Hippocampal formation (tissue), 2 donors: ENCODE measurements at regions not wholly inside any gene's neighbourhood (a gene's known extent, or its start where the extent isn't known, plus 50 kb on each side); places are given as distances from the start of the nearest gene placed in this dataset.
"Not testable (repeated sequence)": the region's sequence is repeated elsewhere in the genome, so short reads cannot be mapped to it uniquely, and the experiment has no call there.

Experiments
- DNase-seq, 2 donors: peaks; one replicate each; lab custom pipeline; 2025; lab: John Stamatoyannopoulos, UW

DNA sequence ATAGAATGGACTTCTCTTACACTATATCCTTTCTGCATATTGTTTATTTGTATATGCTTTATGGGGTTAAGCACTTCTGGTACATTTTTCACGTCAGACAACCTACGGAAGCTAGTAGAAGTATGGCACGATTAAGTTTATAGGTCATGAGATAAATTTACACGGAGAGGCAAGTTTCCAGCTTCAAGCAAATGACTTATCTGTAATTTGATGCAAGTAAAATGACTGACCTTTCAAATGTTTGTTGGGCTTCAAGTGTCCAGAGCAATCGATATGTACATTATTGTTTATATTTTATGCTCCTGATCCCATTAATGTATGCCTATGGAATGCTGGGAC is 97.5 kb upstream of the EFEMP1 start:
- DNase-seq: no peak

DNA sequence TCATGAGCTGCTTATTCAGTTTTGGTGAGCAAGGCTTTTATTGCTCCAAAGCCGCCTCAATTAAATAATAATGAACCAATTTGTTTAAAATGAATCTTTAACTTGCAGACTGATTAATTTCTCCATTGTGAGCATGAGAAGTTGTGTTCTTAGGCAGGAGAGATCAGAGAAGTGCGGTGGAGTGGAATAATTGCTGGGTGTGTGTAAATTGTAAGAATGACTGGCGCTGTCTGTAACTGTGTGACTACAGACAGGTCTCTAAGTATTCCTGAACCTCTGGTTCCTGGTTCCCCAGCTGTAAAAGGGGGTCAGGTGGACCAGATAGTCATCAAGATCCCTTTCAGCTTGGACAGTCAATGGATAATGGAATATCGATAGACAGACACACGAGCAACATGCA is 98.0 kb upstream of the EFEMP1 start:
- no peak for DNase-seq

DNA sequence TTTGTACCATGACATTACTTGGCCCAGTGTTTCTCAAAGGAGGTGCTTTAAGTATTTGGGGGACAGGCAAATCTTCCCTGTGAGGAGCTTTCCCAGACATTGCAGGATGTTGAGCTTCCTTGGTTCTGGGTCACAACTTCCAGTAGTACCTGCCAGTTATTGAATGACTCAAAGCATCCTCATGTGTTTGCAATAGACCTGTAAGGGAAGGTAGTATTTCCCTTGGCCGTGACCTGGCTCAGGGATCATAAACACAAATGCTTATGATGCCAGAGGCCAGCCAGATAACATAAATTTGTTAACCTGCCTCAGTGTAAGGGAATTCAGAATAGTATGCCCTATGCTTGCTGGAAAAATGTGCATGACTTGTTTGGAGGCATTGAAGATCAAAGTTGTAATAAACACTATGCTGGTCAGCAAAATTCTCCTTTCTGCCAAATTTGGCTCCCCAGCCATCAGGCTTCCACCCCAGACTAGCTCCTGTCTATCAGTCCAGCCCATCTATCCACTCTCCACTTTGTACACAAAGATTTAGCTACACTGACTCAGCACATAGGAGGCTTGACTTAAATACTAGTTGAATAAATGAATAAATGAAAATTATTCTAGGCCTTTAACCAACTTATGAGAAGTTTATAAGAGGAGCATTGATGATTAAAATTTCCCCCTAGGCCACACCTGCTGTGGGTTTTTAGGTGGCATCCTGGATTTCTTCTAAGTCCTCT is 102.0 kb upstream of the EFEMP1 start:
- no peak for DNase-seq

DNA sequence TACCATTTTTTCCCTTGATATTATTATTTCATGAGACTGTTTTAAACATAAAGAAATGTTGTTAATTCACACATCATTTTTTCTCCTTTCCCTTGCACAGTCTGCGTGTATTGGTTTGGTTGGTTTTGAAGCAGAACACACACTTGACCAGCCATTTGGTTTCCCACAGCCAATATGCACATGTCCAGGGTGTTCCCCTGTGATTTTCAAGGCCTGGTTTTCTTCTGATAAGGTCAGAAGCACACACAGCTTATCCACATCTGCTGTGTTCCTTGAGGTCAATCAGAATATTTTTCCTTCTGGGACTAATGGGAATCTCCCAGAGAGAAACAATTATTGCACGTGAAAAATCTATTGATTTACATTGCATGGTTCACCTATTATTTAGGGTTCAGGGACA is 103.2 kb upstream of the EFEMP1 start:
- no peak for DNase-seq

DNA sequence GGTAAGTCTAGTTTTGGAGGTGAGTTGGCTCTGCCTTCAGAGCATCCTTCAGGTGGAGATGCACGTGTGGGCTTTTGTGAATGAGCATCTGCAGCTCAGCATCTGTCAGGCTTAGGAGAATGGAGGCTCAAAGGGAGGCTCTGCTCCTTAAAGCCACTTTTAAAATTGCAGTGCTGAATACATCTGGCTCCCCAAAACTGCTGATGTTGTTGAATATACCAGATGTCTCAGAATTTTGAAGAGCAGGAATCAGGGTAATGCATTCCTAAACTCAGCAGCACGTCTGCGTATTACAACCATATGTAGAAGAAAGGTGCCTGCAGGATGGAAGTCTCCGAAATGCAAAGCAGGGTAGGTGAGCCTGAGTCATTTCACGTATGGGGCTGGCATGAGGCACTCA is 106.5 kb upstream of the EFEMP1 start:
- no peak for DNase-seq

DNA sequence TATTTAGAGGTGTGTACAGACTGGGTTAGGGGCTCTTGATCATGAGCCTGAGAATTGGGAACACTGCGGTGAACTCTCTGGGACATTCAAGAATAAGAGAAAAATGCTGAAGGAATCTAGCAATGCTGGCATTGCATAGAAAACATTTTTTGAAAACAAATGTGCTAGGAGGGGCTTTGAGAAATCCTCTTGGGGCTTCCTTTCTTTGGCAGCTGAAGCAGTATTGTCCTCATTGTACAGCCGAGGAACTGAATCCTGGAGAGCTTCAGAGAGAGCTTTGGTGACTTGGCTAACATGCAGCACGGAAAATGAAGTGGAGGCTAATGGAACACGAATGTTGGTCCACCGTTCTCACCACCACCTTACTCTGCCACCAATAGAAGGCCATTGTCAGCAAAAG is 107.3 kb upstream of the EFEMP1 start:
- DNase-seq: no peak

DNA sequence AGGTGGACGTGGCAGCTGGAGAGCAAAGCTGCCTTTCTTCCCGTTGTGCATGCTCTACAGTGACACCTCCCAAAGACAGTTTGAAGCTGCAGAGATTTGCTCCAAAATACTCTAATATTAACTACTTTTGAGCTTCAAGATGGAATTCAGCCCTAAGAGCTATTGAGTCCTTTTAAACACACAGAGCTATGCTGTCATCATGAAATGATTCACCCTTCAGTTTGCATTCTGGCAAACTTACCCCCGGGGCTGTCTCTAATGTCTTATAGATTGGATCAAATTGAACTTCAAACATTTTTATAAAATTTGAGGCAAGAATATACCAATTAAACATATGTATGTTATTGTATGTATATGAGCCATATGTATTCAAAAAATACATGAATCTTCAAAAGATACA is 110.7 kb upstream of the EFEMP1 start:
- no peak for DNase-seq

DNA sequence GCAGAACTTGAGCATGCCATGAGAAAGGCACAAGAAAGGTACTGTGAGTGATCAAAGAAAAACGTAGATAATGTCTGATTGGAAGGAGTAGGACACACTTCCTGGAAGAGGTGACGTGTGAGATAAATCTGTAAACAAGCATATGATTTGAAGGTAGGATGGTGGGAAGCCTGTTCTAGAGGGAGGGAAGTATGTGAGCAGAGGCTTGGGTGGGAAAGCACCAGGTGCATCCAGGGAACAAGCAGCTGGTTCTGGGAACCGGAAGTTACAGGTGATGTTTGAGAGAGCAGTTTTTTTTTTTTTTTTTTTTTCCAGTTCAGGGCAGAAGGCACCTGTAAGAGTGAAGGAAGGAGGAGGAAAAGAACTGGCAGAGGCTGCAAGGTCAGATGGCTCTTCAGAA is 116.6 kb upstream of the EFEMP1 start:
- no peak for DNase-seq

DNA sequence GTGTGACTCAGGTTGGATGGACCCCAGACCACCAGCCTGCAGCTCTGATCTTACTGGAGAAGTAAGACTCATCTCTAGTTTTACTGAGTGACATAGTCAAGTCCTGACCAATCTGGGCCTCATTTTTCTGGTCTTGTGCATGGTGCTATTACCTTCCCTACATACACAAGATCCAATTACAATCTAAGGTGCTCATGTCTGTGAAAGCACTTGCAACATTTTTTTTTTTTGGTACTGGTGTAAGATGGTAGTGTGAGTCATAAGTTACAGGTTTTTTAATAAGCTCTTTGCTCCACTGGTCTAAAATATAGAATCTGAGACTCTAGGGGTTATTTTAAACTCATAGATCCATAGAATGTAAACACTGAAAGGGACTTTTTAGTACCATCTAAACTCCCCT is 117.3 kb upstream of the EFEMP1 start:
- DNase-seq: no peak

DNA sequence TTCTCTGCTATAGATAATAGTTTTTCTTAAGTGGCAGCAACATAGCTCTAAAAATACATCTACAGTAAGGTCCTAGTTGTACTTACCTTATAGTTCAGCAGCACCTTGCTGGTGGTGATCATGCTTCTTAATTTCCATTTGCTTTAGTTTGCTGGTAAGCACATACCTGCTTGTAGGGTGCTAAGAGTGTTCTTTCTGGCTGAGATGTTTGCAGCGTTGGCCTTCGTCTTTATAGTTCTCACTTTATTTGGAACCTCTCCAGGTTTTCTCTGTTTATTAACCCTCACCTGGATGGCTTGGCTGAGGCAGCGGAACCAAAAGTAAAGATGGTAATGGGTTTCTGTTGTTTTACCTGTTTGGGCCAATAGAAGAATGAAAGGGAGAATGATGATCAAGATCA is 123.6 kb upstream of the EFEMP1 start:
- no peak for DNase-seq

DNA sequence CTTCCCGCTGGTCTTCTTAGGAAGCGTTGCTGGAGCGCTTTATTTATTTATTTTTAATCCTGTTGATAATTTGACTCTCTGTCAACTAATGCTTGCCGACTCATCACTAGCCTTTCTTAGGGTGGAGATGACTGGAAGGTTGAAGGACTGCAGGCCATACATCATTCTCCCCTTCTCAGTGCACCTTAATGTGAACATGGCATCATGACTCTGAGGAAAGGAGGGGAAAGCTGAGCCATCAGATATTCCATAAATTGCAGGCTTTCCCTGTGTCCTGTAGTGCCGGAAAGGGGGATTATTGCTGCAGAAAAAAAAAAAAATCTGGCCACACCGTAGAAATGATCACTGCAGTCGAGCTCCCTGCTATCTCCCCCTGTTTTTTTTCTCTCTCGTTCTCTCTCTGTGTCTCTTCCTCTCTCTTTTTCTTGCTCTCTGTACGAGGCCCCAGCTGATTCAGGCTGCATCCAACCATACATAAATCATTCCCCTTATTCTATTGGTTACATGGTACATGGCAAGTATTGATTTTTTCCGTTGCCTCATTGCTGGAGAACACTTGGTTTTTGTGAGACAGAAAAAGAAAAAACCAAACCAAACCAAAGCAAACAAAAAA is 125.8 kb upstream of the EFEMP1 start:
- no peak for DNase-seq

DNA sequence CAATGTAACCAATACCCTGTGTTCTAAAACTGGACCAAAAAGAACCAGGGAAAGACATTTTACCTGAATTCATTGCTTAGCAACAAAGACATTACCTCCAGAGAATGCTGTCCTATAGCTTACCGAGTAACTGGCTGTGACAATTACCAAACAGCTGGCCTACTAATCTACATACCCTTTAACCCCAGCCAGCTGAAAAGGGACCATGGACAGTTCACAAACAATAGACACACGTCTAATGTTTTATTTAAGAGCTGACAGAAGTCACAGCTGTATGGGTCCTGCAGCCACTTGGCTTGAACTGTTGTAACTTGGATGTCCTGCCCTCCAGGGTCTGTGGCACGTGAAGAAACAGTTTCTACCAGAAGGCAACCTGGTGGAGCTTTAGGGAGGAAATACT is 130.1 kb upstream of the EFEMP1 start:
- DNase-seq: no peak

DNA sequence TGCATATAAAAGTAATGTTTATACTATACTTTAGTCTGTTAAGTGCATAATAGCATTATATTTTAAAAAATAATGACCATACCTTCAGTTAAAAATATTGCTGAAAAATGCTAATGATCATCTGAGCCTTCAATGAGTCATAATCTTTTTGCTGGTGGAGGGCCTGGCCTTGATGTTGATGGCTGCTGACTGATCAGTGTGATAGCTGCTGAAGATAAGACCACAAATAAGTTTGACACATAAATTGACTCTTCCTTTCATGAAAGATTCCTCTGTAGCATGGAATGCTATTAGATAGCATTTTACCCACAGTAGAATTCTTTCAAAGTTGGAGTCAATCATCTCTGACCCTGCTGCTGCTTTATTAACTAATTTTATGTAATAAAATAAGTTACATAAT is 128.4 kb upstream of the CCDC85A start:
- DNase-seq: no peak

DNA sequence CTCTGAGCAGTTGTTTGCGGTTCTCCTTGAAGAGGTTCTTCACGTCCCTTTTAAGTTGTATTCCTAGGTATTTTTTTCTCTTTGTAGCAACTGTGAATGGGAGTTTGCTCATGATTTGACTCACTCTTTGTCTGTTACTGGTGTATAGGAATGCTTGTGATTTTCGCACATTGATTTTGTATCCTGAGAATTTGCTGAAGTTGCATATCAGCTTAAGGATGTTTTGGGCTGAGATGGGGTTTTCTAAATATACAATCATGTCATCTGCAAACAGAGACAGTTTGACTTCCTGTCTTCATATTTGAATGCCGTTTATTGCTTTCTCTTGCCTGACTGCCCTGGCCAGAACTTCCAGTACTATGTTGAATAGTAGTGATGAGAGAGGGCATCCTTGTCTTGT is 122.5 kb upstream of the CCDC85A start:
- DNase-seq: not testable (repeated sequence)

DNA sequence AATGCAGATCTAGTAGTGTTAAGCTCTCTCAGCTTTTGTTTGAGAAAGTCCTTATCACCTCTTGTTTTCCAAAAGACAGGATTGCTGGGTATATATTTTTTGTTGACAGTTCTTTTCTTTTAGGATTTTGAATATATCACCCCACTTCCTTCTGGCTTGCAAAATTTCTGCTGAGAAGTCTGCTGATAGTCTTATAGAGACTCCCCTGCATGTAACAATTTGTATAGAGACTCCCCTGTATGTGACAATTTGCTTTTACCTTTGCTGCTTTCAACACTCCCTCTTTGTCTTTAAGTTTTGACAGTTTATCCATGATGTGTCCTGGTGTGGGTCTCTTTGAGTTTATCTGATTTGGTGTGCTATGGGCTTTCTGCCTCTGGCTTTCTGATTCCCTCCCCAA is 115.0 kb upstream of the CCDC85A start:
- DNase-seq: no peak

DNA sequence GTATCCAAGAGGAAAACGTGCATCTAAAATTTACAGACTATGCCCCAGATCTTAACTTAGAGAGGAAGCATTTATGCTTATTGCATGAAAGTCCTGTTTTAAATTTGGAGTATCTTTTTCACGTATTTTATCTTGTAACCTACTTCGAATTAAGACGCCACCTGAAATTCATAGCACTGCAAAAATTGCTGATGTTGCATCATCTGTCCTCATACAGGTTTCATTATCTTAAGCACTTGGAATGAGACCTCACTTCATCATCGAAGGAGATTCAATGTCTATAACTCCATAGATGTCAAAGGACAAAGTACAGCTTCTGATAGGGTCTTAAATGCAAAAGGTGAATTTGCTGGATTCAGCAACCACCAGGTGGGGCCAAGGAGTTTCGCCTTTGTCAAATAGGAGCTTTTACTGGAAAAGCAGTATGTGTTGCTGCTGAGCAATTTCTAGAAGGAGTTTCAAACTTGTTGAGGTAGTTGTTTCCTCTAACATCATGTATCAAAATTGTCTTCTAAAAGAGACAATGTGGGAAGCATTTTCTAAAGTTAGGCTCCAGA is 106.4 kb upstream of the CCDC85A start:
- DNase-seq: no peak

DNA sequence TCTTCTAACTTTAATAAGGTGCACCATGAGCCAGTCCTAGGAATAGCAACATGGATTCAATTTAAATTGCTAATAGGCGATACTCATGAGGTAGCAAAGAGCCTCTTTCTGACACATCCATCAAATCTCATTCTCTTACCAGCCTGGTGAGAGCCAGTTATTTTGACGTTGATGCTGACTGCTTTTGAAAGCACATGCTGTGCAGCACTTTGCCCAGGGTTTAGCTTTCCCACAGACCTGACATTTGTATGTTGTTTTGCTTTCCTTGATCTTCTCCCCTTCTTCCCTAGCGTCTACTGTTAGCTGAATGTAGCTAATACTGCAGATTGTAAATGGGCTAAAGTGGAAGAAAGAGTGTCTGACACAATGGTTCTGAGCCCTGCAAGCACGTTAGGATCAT is 101.1 kb upstream of the CCDC85A start:
- no peak for DNase-seq

DNA sequence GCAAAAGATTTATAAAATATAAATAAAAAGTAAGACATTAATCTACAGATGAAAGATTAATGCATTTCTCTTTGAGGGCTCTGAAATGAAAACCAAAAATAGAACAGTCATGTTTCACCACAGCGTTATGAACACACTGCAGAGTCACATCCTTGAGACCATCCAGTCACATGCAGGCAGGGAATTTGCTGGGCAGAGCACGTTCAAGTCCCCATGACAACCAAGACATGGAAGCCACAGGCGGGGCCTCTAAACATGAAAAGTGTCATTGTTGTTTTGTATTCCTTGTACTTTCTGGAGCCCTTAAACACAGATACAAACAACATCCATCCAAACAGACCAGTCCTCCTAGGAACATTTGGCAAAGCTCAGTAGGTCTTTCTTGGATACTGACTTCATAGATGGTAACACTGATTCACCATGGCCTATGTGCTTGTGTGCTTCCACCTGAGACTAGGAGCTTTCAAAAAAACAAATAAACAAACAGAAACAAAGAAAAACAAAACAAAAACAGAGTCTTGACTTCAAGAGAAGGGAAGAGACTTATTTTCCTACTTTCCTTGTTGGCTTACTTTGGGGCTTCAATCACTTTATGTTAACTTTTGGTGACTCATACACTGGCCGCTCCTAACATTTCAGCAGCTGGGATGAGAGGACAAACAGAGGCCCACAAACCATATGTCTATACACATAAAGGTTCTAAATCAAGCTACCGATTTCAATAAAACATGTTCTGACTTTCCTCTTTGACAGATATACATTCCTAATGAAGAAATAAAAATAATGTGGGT is 99.5 kb upstream of the CCDC85A start:
- no peak for DNase-seq

DNA sequence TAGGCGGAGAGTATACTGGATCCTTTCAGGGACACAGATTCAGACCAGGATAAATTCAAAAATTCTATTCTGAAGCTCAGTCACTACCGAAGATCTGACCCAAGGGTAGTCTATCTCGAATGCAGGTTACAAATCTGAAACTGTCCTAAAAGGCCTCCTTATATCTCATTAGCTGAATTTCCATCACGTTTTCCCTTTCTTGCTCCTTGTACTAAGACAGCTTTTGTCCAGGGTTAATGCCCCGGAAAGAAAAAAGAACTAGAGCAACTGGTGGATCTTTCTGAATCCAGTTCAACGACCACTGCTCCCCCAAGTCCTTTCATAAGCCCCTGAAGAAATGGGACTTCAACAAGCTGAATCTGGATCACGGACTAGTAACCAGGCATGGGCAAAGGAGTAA is 97.5 kb upstream of the CCDC85A start:
- no peak for DNase-seq

DNA sequence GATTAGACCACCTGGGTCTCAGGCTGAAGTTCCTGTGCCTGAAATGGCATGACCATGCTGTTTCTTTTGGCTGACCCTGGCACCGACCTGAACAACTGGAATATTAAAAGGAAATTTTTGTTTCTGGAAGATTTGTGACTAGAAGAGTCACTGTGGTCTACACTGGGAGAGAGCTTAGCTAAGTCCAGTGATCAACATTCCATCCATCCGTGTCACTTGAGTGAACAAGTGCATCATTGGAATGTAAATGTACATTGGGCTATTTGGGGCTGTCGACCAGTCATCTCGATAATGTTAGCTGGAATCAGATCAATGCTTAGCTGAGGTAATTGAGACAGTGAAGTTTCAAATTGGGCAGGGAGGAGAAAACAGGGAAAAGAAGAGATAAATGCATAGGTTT is 95.4 kb upstream of the CCDC85A start:
- DNase-seq: no peak

DNA sequence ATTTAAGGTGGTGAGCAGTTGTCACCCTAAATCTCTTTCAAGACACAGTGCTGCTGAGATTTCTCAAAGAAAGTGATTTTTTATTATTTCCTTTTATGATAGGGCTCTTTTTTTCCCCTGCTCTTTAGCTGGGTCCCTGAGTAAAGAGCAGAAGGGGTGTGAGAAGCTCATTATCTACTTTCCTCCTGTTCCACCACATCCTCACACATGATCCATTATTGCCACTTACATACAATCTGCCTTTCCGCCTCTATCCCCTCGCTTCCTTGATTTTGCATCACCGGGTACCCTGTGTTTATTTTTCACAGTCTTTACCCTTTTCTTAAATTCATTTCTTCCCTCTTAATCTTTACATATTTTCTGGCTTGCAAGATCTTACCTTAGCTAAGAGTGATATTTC is 93.9 kb upstream of the CCDC85A start:
- no peak for DNase-seq

DNA sequence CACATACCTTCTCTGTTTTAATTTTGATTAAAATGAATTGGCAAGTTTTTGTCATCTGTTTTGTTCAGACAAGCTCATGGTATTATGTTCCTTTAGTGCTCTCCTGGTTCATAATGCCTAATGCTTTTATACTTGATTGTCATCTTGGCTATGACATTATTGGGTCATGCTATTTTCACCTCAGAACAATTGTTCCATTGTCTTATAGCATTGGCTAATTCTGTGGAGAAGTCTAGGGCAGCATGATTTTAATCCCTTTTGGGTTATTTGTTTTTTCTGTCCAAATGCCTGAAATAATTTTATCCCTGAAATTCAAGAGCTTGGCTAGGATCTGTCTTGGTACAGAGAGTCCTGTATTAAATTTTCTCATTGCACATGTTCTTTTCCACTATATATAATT is 83.8 kb upstream of the CCDC85A start:
- peak in 1 of 2 donors; percentile 16 for DNase-seq

DNA sequence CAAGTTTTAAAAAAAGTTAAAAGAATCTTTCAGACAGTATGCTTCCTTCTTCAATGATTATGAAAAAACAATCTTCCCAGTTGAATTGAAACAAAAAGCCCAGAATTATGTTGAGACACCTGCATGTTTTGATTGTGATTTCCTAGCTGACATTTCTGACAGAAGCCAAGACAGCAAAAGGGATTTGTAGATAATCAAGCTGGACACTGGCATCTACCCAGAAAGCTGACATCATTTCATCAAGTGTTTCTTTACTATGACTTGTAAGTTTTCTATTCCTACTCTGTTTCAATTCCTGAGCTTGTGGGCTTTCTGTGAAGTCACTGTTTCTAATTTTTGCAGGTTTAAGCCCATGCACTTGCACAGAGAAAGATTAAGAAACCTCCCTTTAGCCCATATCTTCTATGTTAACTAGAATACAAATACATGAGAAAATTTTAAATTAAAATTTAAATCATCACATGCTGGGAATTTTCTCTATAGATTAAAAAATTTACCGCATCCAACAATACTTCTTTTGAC is 82.9 kb upstream of the CCDC85A start:
- no peak for DNase-seq
